IPS-NIHi11 (cell line): ENCODE measurements at regions not wholly inside any gene's neighbourhood (a gene's known extent, or its start where the extent isn't known, plus 50 kb on each side); places are given as distances from the start of the nearest gene placed in this dataset.

Experiments used
- DNase-seq: peaks from one replicate; pipeline ENCODE4 v3.0.0; 2012; ENCODE audit warnings: mixed read lengths, low spot score

- DNase-seq: no peak
Measured at GRCh38 chr4:11525085-11525484, 96.4 kb upstream of the HS3ST1 start.

DNA sequence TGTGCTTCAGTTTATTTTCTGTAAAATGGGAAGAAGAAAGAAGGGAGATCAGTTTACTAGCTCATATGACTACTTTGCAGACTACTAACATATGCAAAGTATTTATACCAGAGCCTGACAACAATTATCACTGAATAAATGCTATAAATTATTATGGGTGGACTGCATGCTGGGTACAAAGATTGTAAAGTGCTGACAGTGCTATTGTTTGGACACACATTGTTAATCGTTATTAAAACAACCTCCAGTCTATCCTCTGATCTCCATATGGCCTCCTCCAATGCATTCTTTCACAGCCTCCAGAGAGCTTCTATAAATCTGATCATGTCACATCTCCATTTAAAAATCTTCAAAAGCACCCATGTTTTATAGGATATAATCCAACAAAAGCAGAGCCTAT lies 90.1 kb upstream of the HS3ST1 start:
- no peak for DNase-seq

GRCh38 chr4:11514779-11515419 lies 86.2 kb upstream of the HS3ST1 start:
- no peak for DNase-seq

- no peak for DNase-seq
Measured at GRCh38 chr4:11514003-11514402, 85.3 kb upstream of the HS3ST1 start.

DNA sequence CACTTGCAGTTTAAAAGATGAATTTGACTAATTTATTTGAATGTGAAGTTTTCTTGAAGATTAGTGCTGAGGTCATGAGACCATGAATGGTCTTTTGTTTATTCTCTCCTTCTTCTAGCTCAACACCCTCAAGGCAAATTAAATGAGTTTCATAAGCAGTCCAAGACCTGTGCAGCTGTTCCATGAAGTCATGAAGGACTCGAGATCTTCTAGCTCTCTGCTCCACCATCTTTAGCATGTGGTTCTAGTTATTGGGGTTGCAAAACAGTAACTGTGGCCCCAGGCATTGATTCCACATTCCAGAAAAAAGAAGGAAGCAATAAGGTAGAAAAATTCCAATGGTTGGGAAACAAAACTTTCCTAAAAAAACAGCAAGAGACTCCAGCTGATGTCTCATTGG lies 84.2 kb upstream of the HS3ST1 start:
- DNase-seq: no peak

GRCh38 chr4:11511321-11511720 lies 82.6 kb upstream of the HS3ST1 start:
- DNase-seq: no peak

GRCh38 chr4:11507920-11508319 lies 79.2 kb upstream of the HS3ST1 start:
- DNase-seq: no peak

- DNase-seq: no peak
Measured at GRCh38 chr4:11506194-11506593, 77.5 kb upstream of the HS3ST1 start.

GRCh38 chr4:11505221-11505971 lies 76.7 kb upstream of the HS3ST1 start:
- DNase-seq: no peak

- DNase-seq: no peak
Measured at GRCh38 chr4:11503166-11503565, 74.5 kb upstream of the HS3ST1 start.

GRCh38 chr4:11497972-11498371 lies 69.3 kb upstream of the HS3ST1 start:
- no peak for DNase-seq

DNA sequence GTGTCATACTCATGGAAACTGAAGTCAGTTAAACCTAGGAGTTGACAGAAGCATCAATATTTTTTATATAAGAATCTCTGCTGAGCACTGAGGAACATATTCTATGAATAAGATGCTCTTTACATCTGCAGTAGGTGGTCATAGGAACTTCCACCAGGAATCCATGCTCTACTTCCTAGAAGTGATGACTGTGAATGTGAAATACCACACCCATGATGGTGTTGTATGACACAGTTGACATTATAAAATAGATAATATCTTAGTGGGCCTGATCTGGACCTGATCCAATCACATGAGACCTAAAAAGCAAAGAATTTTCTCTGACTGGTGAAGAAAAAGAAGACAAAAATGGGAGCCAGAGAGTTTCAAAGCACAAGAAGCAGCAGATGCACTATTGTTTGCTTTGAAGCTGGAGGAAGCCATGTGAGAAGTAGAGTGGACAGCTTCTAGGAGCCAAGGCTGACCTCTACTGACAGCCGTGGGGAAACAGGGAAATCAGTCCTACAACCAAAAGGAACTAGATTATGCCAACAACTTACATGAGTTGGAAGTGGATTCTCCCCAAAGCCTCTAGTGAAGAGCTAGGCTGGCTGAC lies 68.6 kb upstream of the HS3ST1 start:
- DNase-seq: no peak

- DNase-seq: no peak
Measured at GRCh38 chr4:11496351-11496829, 67.7 kb upstream of the HS3ST1 start.

DNA sequence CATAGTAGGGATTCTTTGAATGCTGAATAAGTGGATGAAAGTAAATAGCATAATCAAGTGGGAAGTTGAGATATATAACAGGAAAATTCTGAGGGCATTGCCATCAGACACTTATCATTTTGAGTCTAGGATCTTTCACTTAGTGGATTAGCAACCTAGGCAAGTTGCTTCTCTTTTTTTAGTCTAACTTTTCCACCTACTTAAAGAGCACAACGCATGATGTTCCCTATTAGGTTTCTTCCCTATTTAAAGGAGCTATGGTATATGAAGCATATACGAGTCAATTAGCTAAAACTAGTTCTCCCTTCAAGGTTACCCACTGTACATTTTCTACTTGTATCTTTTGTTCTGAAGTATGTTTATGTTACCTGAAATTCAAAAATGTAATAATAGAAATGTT lies 67.1 kb upstream of the HS3ST1 start:
- no peak for DNase-seq

DNA sequence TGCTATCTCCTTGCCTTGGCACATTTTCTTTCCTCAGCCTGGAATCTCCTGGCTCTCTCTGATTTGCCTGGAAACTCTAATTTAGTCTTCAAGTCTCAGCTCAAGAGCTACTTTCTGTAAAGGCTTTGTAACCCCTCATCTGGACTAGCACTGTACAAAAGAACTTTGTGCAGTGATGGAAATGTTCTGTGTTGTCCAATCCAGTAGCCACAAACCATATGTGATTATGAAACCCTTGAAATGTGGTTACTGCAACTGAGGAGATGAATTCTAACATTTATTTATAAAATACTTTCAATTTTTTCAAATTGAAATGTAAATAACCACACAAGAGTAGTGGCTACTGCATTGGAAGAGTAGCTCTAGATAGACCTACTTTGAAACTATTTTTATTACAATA lies 66.6 kb upstream of the HS3ST1 start:
- DNase-seq: no peak

GRCh38 chr4:11494232-11494631 lies 65.5 kb upstream of the HS3ST1 start:
- no peak for DNase-seq

- DNase-seq: no peak
Measured at GRCh38 chr4:11489453-11490083, 60.9 kb upstream of the HS3ST1 start.

DNA sequence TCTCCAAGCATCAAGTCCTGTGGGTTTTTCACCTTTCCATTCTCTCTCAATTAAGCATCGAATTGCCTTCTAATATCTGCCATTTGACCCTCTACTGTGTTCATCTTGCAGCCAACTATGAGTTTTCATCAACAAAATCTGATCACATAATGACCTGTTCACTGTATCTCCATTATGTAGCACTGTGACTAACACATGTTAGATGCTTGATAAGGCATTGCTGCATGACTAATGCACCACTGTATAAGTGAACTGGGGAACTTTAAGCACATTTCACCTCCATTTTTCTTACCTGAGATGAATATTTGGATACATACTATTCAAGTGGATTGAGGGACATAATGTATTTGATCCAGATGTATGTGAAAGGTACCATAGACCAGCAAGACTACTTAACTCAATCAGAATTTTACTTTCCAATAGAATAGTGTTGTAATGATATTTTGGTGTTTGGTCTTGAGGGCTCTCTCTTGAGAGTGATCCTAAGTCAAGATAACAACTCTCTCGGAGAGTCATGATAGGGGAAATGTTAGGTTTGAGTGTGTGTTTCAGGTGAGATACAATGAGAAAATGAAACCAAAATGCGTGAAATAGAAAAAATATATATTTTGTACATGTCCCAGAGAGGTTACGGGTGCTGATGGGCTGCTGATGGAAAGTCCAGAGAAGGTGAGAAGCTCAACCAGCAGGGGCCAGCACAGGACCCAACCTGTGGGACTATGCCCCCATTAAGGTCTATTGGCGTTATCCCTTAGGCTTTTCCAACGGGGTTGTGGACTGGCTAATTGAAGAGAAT lies 60.2 kb upstream of the HS3ST1 start:
- DNase-seq: peak; percentile 16

DNA sequence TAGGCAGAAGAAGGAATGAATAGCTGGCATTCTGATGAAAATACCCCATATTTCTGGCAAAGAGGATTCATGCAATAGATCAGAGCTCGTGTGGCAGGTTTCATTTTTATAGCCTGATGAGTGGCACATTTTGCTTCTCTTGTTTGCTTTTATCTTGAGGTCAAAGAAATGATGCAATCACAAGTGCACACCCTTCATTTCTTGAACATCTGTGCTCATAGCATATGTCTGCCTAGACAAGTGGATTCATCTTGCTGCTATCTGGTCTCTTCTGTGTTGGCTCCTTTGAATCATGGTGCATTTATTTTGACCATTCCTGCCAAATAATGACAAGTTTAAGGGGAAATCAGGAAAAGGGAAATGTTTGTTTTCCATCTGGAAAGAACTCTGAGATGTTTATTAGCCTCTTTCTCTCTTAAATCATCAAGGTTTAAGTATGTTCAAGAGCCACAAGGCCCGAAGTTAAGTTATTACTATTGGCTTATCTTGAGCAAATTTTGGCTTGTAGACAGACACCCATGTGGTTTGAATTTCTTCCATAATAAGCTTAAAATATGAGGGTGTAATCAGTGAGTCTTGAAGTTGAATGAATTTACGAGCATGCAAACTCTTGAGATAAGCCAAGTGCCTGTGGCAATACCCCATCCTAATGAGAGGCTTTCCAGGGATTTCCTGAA lies 59.3 kb upstream of the HS3ST1 start:
- no peak for DNase-seq

DNA sequence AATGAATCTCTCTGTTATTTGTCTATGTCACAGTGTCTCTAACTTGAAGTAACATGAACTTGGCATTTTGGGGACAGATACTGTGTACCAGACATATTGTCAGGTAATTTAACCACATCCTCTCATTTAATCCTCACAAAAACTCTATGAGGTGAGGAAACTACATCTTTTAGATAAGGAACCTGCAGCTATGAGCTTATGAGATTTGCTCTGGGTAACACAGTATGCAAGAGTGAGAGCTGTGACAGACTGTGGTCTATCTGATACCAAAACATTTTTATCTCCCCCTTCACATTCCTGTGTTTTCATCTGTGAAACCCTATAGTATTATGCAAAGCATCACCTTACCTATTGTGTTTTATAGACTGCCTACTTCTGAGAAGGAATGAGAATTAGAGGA lies 58.4 kb upstream of the HS3ST1 start:
- DNase-seq: no peak

GRCh38 chr4:11485926-11486325 lies 57.2 kb upstream of the HS3ST1 start:
- no peak for DNase-seq

- no peak for DNase-seq
Measured at GRCh38 chr4:11484531-11484930, 55.8 kb upstream of the HS3ST1 start.
